ENCODE measurements at regions not wholly inside any gene's neighbourhood (a gene's known extent, or its start where the extent isn't known, plus 50 kb on each side); places are given as distances from the start of the nearest gene placed in this dataset.
A peak's percentile ranks its signal among the peaks of the same experiment; 100 is the strongest.

DNA sequence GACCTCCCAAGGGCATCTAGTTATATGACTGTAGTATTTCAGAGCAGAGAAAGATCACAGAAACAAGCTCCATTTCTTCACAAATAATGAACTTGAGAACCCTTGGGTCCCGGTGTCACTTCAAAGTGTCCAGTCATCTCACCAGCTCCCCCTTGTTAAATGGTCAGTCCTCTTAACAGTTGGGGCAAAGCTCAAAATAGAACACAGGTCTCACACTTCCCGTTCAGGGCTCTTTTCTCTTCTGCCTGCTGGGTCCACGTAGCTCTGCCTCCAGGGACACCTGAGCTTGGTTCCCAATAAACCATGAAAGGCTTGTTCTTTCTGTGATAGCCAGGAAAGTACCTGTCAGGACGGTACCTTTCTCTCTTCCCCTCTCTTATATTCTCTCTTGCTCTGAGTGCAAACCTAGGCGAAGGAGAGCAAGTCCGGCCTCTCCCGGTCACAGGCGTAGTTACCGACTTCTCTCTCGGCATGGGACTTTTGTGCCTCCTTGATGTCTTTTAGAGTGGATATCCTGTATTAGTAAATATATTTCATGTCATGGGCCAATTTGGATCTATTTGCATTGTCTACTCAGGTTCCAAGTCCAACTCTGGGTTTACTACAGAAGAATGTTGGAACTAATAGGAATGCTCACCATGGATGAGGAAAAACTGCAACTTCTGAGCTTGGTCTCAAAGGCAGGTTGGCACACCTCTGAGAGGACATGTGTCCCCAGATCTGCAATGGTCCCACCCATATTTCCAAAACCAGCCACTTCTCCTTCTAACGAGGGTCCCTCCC, 118.8 kb upstream of the PARP11 start:
- no peak for DNase-seq (ENCODE audit: low read depth in 2 of 2)

DNA sequence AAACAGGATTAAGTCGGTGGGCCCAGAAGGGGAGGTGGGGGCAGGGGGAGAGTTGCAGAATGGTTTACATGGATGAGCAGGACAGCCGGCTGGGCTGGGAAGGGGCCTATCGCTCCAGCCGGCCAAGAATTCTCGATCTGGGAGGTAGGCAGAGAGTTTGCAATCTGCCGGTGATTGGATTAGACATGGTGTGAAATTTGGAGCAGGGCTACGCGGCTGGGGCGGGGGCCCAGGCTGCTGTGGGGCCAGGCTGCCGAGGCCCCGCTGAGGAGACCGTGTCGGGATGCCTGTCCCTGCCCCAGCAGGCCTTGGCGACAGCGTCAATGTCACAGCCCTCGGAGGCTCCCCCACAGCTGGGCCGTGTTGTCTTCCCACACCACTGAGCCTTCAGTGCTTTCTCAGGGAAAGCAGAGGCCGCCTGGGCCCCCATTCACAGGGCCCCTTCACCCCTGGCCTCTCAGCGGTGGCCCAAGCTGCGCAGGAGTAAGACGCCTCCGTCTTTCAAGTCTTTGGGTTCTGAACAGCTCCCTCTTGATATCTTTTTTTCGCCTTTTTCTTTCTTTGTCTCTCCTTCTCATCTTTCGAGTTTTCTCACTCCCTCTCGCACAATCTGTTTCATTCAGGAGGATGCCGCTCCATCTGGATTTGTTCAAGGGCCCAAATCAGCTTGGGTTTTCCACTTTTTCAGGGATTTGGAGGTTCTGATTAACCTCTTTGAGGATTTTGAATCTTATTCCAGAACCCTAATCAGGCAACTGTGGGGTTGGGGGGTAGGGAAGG, 117.5 kb upstream of the PARP11 start:
- no peak for DNase-seq (ENCODE audit: low read depth in 2 of 2)

DNA sequence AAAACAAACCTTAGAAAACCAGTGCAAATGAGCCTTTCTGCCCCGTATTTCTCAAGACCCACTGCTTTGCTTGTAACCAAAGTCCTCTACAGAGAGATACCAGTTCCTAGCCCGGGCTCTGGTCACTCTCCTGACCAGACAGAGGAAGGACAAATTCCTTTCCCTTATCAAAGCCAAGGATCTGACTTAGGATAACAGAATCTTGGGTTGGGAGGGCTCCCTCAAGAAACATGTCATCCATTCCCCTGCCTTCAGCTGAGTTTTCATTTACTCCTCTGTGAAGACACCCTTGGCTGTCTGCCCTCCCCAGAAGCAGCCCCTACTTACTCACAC, 116.0 kb upstream of the PARP11 start:
- DNase-seq (ENCODE audit: low read depth in 2 of 2): no peak

DNA sequence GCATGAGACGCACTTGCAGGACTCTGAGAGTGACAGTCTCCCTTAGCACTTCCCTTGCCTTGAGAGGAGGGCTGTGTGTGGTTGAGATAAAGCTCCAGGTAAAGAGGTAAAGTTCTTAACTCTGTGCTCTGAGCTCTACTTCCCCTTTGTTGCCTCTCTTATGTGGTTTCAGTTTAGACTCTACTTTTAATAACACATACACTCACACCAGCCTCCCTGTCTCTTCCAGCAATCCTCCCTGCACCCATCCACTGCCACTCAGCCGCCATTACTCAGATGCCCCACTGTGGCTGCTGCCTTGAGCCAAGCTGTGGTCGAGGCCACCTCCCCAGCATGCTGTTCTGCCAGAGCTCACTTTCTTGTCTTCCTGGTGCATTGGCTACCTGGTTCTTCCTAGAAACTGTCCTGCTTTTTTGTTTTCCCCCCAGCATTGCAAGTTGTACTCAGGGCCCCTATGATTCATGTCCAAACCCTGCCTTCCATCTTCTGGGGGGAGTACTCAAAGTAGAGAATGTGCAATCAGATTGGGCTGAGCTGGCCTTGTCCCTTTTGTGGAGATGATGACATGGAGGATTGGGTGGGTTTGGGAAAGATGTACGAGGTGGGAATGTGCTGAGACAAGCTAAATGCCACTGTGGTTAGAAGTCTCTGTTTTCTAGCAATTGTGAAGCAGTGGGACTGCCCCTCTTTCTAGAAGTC, 115.5 kb upstream of the PARP11 start:
- DNase-seq (ENCODE audit: low read depth in 2 of 2): no peak

DNA sequence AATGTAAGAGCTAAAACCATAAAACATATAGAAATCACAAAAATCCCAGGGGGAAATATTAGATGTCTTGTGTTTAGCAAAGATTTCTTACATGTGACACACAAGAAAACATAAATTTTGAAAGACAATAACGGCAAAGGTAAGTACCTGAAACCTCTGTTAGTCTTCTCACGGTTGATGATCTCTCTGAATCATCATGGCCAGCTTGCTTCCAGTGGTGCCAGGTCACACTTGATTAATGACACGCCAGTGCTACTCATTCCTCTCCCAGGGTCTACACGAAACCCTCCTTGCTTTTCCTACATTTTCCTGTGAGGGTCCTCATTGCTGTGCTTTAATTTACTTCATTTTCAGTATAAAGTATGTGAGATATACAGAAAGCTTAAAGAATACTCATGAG, 114.4 kb upstream of the PARP11 start:
- DNase-seq (ENCODE audit: low read depth in 2 of 2): no peak

DNA sequence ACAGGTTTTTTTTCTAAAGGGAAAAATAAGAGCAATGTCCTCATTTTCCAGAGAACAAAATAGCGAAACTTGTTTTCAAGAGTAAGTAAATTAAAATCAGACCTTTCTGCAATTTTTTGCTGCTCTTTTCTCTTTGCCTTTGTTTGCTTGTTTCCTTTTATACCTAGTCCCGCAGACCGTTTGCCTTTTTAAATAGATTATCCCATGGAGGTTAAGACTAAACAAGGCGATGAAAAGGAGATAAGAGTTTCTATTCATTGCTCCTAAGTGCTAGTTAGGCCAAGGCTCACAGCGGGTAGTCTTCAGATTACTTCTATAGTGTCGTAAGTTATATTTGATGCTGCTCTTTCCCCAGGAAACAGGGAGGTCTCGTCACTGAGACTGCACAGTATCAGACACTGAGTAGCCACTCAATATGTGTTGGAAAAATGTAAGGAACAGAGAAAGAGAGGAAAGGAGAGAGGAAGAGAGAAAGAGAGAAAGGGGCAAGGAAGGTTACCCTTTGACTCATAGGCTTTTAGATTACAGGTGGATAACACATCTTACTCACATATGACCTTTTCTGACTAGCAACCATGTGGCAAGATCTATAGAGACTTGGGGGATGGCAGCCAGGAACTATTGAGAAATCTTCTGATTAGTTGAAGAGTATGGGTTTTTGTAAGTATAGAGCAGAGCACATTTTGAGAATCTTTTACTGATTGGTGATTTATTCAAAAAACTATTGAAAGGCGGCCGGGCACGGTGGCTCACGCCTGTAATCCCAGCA, 107.5 kb upstream of the PARP11 start:
- no peak for DNase-seq (ENCODE audit: low read depth in 2 of 2)

DNA sequence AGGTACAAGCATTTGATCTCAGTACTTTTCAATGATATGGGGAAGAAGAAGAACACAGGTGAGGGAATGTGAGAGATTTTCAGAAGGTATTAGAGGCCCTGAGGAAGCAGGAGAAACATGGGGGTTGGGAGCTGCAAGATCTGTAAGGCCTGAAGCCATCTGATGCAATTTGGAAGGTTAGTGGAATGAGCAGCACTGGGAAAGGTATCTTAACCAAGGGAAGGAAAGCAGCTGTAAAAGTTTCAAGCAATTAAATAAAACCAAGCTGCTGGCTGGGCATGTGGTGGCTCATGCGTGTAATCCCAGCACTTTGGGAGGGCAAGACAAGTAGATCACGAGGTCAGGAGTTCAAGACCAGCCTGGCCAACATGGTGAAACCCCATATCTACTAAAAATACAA, 104.4 kb upstream of the PARP11 start:
- DNase-seq (ENCODE audit: low read depth in 2 of 2): no peak

DNA sequence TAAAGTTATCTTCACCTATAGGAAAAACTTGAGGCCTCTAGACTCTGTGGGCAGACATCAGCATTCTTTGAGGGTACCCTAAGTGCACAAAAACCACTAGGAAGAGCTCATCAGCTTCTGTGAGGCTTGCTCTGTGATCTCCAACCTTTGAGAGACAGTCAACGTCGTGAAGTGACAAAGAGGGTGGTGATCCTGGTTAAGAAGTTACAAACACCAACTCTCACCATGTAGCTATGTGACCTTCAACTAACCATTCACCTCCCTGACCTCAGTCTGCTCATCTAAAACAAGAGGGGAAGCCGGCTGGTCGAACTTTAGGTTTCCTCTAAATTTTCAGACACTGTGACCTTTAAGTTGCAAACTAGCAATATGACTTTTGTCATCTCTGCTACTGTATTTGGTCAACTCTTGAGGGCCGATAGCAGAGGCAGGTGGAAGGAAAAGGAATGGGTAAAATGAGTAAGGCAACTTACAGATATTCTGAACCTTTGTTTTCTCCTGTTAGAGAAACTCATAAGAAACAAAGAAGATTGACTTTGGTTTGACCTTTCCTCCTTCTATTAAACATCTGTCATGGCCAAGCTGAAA, 103.2 kb upstream of the PARP11 start:
- no peak for DNase-seq (ENCODE audit: low read depth in 2 of 2)

DNA sequence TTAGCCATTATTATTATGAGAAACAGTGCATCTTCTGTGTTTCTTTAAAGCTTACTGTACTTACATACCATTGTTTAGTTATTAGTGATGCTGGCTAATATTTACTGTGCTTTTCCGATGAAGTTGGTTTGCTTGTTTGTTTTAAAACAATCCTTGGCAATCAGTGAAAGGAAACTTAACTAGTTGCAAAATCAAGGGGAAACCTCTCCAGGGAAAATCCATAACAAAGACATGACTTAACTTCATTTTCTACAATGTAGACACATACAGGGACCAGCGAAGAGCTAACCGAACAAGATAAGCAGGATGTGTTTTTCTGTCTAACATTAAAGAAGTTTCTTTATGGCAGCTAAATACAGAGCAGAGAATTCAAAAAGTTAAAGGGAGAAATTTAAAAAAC, 102.5 kb upstream of the PARP11 start:
- no peak for DNase-seq (ENCODE audit: low read depth in 2 of 2)

DNA sequence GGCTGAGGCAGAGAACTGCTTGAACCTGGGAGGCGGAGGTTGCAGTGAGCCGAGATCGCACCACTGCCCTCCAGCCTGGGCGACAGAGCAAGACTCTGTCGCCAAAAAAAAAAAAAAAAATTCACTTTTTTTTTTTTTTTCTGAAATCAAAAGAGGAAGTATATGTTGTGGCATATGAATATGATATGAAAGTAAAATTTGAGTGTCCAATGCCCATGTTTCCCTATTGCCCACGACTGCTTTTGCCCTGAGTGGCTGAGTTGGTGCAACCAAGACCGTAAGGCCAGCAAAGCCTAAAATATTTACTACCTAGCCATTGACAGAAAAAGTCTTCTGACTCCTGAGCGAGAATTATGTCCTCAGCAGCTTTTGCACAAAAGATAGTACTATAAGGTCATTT, 101.7 kb upstream of the PARP11 start:
- DNase-seq (ENCODE audit: low read depth in 2 of 2): no peak

DNA sequence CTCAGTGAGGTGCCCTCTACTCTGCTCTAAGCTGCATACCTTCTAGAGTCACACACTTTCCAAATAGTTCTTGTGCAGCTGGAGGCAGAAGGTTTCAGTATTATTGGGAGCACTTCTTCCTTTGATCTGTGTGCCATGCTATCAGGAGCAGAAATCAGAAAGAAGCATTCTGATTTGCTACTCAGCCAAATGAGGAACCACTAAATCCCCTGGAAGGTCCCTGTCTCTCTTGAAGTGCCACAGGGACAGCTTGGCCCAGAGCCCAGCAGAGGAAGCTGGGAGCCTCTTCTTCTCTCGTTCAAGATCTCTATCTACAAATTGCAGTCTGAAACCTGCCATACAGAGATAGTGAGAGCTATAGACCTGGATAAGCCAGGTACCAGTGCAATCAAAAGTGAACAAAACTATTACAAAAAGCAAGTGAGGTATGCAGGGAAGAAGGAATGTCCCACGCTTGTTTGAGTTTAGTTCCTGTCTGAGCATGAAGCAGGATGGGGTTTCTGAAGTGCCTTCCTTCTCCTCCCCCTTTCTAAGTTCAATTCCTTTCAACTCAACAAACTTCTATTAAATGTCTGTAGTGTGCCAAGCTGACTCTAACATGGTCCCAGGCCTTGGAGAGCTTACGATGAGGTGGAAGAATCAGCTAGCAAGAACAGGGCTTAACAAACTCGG, 100.9 kb upstream of the PARP11 start:
- DNase-seq (ENCODE audit: low read depth in 2 of 2): no peak

DNA sequence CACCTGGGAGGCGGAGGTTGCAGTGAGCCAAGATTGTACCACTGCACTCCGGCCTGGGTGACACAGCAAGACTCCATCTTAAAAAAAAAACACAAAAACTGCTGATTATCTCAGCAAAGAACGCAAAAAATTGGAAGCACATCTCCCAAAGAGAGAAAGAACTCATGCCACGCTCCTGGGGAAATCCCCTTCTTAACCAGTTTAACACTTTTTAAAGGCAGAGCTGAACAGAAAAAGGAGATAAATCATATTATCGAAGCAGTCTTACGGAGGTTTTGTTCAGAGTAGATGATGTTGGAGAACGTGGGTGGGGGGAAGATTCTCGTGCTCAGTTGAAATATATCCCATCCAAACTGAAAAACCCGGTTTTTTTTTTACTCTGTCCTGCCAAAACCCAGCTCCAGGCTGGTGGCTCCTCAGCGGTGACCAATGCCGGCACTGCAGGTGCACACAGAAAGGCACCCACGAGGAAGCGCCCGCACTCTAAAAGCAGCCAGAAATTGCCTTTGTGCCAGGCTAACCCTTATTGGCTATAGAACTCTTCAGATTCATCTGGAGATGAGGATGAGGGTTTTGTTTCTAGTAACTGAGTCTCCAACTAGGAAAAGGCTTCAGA, 100.2 kb upstream of the PARP11 start:
- DNase-seq (ENCODE audit: low read depth in 2 of 2): no peak

DNA sequence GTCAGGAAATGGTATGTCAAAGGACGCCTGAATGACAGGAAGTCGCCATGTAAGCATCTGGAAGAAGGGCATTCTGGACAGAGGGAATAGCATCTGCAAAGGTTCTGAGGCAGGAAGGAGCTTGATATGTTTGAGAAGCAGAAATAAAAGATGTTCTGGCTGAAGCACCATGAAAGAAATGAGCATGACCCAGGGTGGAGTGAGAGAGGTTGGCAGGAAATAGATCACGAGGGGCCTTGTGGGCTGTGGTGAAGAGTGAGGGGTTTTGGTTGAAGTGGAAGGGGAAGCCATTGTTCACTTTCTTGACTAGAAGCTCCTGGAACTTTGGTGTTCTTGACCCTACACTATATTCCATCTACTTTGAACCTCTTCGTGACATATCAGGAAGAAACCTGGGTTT, 99.4 kb upstream of the PARP11 start:
- no peak for DNase-seq (ENCODE audit: low read depth in 2 of 2)

DNA sequence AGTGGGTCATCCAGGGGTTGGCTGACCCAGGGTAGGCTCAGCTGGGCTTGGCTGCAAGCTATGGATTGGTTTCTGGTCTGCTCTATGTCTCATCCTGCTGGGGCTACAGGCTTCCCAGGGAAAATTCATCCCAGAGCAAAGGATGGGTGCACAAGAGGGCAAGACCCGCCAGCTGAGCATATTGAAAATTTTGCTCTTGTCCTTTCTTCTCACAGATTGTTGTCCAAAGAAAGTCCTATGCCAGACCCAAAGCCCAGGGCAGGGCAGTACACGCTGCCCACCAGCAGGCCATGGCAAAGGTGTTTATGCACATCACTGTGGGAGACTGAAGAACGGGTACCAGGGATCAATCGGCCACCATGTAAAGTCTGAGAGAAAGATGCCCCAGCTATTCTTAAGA, 95.3 kb upstream of the PARP11 start:
- no peak for DNase-seq (ENCODE audit: low read depth in 2 of 2)

DNA sequence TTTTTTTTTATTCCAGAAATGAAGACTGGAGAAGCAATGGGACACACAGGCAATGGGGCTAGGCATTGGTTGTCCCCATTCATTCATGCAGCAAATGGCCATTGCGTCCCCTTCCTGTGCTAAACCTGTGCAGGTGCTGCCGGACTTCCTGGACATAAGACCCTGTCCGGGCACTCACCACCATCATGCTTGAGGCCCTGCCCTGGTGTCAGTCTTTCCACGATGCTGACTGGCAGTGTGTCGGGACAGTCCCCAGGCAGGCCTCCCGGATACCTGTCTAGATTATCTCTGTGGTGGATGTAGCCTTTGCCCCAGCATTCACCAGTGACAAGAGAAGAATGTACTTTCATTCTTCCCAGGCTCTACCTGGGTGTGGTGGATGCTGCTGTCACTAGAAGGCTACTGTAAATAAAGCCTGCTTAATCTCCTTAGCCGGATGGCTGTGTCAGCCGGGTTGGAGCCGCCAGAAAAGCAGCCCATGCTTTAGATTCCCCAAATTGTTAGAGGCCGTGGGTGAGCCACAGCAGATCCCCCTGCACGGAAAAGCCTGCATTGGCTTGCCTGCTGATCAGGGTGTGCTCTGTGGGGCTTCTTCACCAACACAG, 94.5 kb upstream of the PARP11 start:
- no peak for DNase-seq (ENCODE audit: low read depth in 2 of 2)

DNA sequence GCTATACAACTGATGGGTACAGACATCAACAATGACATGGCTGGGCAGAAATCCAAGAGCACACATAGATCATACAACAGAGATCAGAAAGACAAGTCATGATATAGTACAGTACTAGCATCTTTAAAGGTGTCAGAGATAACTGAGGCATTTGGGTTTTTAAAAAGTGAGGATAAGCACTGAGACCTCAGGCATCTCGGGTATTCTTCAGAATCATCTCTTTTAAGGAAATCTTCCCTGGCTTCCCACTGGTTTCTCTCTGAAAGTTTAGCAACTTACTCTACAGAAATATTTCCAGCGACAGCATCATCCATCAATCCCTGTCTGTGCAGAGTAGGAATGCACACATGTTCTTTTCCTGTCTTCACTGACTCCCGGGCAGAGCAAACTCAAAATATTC, 93.2 kb upstream of the PARP11 start:
- DNase-seq (ENCODE audit: low read depth in 2 of 2): no peak

DNA sequence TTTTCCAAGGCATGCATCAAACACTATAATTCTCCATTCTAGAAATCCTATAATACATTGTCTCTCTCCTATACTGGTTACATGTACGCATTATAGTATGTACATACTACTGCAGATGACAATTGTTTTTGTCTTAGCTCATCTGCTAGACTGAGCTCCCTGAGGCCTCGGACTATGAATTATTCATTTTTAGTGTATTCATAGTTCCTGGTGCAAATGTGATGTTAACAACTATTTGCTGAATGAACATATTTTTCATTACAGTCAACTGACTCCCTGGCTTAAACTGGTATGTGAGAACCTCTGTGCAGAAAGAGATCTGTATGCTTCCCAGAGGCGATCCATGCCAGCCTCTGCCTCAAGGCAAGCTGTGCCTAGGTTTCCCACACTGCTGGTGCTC, 91.8 kb upstream of the PARP11 start:
- DNase-seq (ENCODE audit: low read depth in 2 of 2): no peak

DNA sequence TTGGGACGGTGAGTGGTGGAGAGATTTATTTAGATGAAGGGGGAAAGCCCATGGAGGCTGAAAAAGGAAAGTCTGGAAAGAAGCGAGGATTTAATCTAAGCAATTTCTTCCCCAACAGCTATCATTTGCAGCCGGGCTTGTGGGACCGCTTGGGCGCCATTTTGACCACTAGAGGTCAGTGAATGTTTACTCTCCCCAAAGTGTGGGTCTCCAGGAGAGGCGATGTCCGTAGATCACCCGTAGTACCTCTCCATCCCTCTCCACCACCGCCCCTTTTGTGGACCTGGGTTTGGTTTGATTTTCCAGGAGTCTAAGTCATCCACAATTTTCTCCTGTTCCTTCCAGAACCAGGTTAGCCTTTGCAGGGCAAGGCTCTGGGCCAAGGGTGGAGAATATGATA, 91.2 kb upstream of the PARP11 start:
- DNase-seq (ENCODE audit: low read depth in 2 of 2): no peak

DNA sequence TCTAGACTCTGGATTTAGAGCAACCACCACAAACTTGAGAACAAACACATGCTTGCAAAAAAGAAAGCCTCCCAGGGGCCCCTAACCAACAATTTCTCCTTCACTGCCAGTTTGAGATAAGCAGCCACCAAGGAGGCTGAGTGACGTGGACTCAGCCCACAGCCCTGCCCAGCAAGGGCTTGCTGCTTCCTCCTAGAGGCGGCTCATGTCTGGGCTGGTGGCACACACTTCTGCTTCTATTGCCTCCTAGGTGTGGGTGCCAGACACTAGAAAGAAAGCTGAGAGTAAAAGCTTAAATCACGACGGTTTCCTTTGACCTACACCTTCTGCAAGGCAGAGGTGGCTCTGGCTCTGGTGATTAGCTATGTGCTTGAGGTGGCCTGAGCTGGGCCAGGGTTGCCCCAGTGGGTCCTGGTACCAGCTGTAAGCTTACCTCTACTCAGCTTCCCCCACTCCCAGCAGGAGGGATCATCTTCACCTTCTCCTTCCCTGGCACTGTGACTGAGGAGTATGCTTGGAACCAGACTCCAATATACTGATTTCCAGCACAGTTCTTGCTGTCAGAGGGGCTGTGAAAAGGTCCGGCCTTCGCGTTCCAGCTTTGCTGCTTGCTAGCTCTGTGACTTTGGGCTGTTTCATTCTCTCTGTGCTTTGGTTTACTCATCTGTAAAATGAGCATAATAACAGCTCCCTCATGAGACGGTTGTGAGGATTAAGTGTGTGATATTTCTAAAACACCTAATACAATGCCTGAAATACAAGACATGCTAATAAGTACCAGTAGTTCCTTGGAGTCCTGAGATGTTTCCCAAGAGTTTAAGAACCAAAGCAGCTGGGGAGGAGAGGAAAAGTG, 89.7 kb upstream of the PARP11 start:
- DNase-seq (ENCODE audit: low read depth in 2 of 2): peak; percentile 22 to 44
